Neural cell (in vitro differentiated cells): ENCODE measurements at regions not wholly inside any gene's neighbourhood (a gene's known extent, or its start where the extent isn't known, plus 50 kb on each side); places are given as distances from the start of the nearest gene placed in this dataset.

Experiments used
- H2AFZ ChIP-seq: fragments of 200-600, 300-800 bp; sonication (generic), shearing (Covaris generic); 2 replicates; pipeline ENCODE4 v1.6.0; 2014; ENCODE audit warnings: low read depth, mild to moderate bottlenecking, antibody characterized with exemption, low read length, moderate library complexity
- H3F3A ChIP-seq: fragments of 200-600 bp; shearing (Covaris generic); 2 replicates; pipeline ENCODE4 v1.6.1; 2016; ENCODE audit warnings: mild to moderate bottlenecking, moderate library complexity, mixed read lengths, antibody characterized with exemption, low read length; ENCODE audit not compliant: insufficient read depth, poor library complexity, severe bottlenecking
- H3K27ac ChIP-seq: fragments of 200-600, 300-800 bp; sonication (generic), shearing (Covaris generic); 2 replicates; pipeline ENCODE4 v1.5.1; 2014; ENCODE audit warnings: mild to moderate bottlenecking, low read length, moderate library complexity
- H3K27me3 ChIP-seq: fragments of 300-800, 200-600 bp; sonication (generic), shearing (Covaris generic); 2 replicates; pipeline ENCODE4 v1.6.0; 2014; ENCODE audit warnings: mild to moderate bottlenecking, low read depth, low read length, moderate library complexity; ENCODE audit not compliant: insufficient read depth
- H3K36me3 ChIP-seq: fragments of 300-800, 200-600 bp; sonication (generic), shearing (Covaris generic); 2 replicates; pipeline ENCODE4 v1.5.1; 2014; ENCODE audit warnings: mild to moderate bottlenecking, antibody characterized with exemption, low read length, moderate library complexity; ENCODE audit not compliant: insufficient read depth
- H3K4me2 ChIP-seq: fragments of 300-800, 200-600 bp; sonication (generic), shearing (Covaris generic); 2 replicates; pipeline ENCODE4 v1.6.0; 2014; ENCODE audit warnings: mild to moderate bottlenecking, low read length
- H3K4me3 ChIP-seq: fragments of 300-800, 200-600 bp; sonication (generic), shearing (Covaris generic); 2 replicates; pipeline ENCODE4 v1.5.1; 2014; ENCODE audit warnings: mild to moderate bottlenecking, low read length, moderate library complexity
- H3K79me2 ChIP-seq: fragments of 200-600 bp; shearing (Covaris generic); replicated peaks from 2 replicates; pipeline ENCODE4 v1.6.0; 2014; ENCODE audit warnings: mild to moderate bottlenecking, low read length, moderate library complexity; ENCODE audit not compliant: insufficient read depth
- H3K9ac ChIP-seq: fragments of 300-800, 200-600 bp; sonication (generic), shearing (Covaris generic); 2 replicates; pipeline ENCODE4 v1.6.1; 2016; ENCODE audit warnings: mild to moderate bottlenecking, low read length, mixed read lengths
- H3K9me2 ChIP-seq: fragments of 200-600 bp; shearing (Covaris generic); 2 replicates; pipeline ENCODE4 v1.6.1; 2016; ENCODE audit warnings: mild to moderate bottlenecking, low read length, mixed read lengths; ENCODE audit not compliant: insufficient read depth
- H3K9me3 ChIP-seq: fragments of 200-600, 300-800 bp; sonication (generic), shearing (Covaris generic); 2 replicates; pipeline ENCODE4 v1.6.1; 2016; ENCODE audit warnings: mild to moderate bottlenecking, mixed run types, low read length, moderate library complexity, mixed read lengths
- H4K20me1 ChIP-seq: fragments of 200-600 bp; shearing (Covaris generic); 2 replicates; pipeline ENCODE4 v1.6.1; 2016; ENCODE audit warnings: mild to moderate bottlenecking, mixed run types; ENCODE audit not compliant: insufficient read depth
- EP300 ChIP-seq: fragments of 450-650 bp; conservative IDR thresholded peaks from 2 replicates; pipeline ENCODE4 v1.6.1; 2014; ENCODE audit warnings: antibody characterized with exemption, mild to moderate bottlenecking, moderate library complexity; ENCODE audit not compliant: poor library complexity, severe bottlenecking
- EZH2 ChIP-seq: fragments of 200-600, 300-800 bp; shearing (Covaris generic), sonication (generic); IDR thresholded peaks from 2 replicates; pipeline ENCODE4 v1.6.1; 2014; ENCODE audit warnings: antibody characterized with exemption, low read length, borderline replicate concordance, mild to moderate bottlenecking; ENCODE audit not compliant: insufficient read depth, poor library complexity, severe bottlenecking
- MXI1 ChIP-seq: fragments of 450-650 bp; conservative IDR thresholded peaks from 2 replicates; pipeline ENCODE4 v1.6.1; 2014; ENCODE audit warnings: antibody characterized with exemption, mild to moderate bottlenecking; ENCODE audit not compliant: poor library complexity, severe bottlenecking
- POLR2AphosphoS5 ChIP-seq: IDR thresholded peaks from 2 replicates; pipeline ENCODE4 v1.6.1; 2012
- RAD21 ChIP-seq: fragments of 450-650 bp; conservative IDR thresholded peaks from 2 replicates; pipeline ENCODE4 v1.6.1; 2014; ENCODE audit warnings: antibody characterized with exemption, mild to moderate bottlenecking, moderate library complexity
- REST ChIP-seq: IDR thresholded peaks from 2 replicates; pipeline ENCODE4 v1.6.1; 2012; ENCODE audit warnings: borderline replicate concordance
- SMC3 ChIP-seq: fragments of 450-650 bp; conservative IDR thresholded peaks from 2 replicates; pipeline ENCODE4 v1.6.1; 2014; ENCODE audit warnings: antibody characterized with exemption, mild to moderate bottlenecking, moderate library complexity; ENCODE audit not compliant: poor library complexity
- TAF1 ChIP-seq: IDR thresholded peaks from 2 replicates; pipeline ENCODE4 v1.6.1; 2012; ENCODE audit warnings: low read depth
- TF ChIP-seq, protein P1 (sequence below): fragments of 450-650 bp; IDR thresholded peaks from 2 replicates; pipeline ENCODE4 v1.5.1; 2014; ENCODE audit warnings: antibody characterized with exemption, mild to moderate bottlenecking, moderate library complexity; ENCODE audit not compliant: poor library complexity, severe bottlenecking

GRCh38 chr7:108735814-108736213, 166.1 kb downstream of the DNAJB9 start (continued):
- TF ChIP-seq RAD21, result no peak
- no peak for TF ChIP-seq MXI1
- no peak for TF ChIP-seq TAF1
- TF ChIP-seq EZH2, result no peak

- Histone ChIP-seq H3K9me3 (no peaks in the 10 kb centered on the region), H3K36me3 (no peaks in the 10 kb centered on the region)
These were observed 166.7 kb downstream of the DNAJB9 start for GRCh38 chr7:108736221-108736891.

More at GRCh38 chr7:108736221-108736891, 166.7 kb downstream of the DNAJB9 start:
- TF ChIP-seq RAD21 (no peak), MXI1 (no peak), EZH2 (no peak), EP300 (no peak), TAF1 (no peak), POLR2AphosphoS5 (no peak), SMC3 (no peak), REST (no peak)
- TF ChIP-seq, protein P1, sequence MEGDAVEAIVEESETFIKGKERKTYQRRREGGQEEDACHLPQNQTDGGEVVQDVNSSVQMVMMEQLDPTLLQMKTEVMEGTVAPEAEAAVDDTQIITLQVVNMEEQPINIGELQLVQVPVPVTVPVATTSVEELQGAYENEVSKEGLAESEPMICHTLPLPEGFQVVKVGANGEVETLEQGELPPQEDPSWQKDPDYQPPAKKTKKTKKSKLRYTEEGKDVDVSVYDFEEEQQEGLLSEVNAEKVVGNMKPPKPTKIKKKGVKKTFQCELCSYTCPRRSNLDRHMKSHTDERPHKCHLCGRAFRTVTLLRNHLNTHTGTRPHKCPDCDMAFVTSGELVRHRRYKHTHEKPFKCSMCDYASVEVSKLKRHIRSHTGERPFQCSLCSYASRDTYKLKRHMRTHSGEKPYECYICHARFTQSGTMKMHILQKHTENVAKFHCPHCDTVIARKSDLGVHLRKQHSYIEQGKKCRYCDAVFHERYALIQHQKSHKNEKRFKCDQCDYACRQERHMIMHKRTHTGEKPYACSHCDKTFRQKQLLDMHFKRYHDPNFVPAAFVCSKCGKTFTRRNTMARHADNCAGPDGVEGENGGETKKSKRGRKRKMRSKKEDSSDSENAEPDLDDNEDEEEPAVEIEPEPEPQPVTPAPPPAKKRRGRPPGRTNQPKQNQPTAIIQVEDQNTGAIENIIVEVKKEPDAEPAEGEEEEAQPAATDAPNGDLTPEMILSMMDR, result no peak
- Histone ChIP-seq H4K20me1 (no peaks in the 10 kb centered on the region), H3K27ac (no peak overlapping the region), H2AFZ (no peak overlapping the region), H3K4me2 (no peak overlapping the region), H3K27me3 (no peaks in the 10 kb centered on the region), H3K9ac (no peak overlapping the region), H3K79me2 (no peaks in the 10 kb centered on the region), H3K4me3 (no peak overlapping the region), H3K9me2 (no peaks in the 10 kb centered on the region), H3F3A (no peaks in the 10 kb centered on the region)
